Daoy (cell line): ENCODE measurements at regions not wholly inside any gene's neighbourhood (a gene's known extent, or its start where the extent isn't known, plus 50 kb on each side); places are given as distances from the start of the nearest gene placed in this dataset.

Source experiments
- DNase-seq: peaks from one replicate; pipeline ENCODE4 v3.0.0-alpha.2; 2015; ENCODE audit warnings: low read depth

DNA sequence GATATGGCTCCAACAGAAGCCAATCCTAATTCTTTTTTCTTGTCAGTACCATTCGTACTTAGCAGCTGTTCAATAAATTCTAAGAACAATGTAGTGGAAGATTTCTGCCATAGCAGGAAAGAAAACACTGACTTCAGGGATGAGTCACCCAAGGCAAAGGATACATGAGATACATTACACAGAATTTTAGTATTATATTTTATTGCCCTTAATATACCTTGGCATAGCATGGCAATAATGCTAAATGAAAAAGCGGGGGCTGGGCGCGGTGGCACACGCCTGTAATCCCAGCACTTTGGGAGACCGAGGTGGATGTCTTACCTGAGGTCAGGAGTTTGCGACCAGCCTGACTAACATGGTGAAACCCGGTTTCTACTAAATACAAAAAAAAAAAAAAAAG, 619.1 kb upstream of the DAB2 start:
- DNase-seq = no peak

DNA sequence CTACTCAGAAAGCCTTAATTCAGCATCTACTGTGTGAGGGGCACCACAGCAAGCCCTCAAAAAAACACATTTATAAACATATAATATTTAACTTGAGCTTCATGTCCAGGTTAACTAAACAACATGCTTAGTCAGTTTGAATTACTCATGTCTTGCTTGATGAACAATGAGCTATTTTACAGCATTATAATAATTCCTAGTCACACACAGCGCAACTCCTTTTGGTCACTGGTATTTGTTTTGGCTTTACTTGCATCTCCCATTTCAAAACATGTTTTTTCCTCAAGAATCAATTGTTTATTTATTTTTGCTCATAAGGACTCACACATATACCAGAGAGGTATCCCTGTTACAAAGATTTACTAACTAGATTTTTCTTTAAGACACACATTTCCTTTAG, 616.7 kb upstream of the DAB2 start:
- DNase-seq = no peak

DNA sequence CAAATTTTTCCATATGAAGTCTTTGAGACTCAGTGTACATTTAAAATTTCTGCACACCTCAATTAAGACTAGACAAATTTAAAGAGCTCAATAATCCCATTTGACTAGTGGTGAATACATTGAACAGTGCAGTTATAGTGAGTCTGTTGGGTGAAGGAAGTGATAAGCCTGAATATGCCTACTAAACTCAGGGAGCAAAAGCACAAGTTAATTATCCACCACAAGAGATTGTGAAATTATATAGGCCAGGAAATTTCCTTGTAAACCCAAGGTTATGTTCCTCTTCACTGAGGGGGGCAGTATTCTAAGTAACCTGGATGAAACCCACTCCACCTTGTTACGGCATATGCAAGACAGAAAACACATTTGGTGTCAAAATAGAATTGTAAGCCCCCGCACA, 612.9 kb upstream of the DAB2 start:
- DNase-seq = no peak

DNA sequence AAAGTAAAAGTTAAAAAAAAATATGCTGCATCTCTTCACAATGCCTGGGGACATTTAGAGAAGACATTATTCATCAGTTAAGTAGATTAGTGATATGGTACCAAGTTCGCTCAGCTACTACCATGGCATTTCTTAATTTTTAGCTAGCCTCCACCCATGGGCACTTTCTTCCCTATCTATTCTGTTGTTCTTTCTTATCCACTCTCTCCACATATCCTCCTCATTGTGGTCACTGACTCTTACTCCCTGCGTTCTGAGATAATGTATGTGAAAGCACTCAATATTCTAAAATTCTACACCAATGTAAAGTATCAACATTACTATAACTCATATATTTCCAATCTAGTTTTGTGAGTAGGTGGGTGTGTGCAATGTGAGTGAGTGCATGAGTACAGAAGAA, 609.7 kb upstream of the DAB2 start:
- DNase-seq = no peak

DNA sequence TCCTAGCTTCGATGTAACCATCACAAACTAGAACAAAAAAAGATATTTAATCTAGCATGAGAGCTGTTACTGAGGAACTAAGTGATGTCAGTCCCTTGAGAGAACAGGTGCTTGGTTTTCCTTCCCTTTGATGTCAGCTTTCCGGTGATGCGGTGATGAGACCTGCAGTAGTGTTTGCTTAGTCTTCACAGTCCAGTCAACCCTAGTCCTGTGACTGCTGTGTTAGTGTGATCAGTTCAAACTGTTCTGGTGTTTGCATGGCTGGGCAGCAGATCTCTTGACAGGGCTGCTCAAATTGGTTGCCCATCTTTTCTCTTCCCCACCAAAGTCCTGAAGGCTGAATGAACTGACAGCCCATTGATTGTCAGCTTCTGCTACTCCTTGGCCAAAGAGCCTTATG, 608.6 kb upstream of the DAB2 start:
- no peak for DNase-seq

DNA sequence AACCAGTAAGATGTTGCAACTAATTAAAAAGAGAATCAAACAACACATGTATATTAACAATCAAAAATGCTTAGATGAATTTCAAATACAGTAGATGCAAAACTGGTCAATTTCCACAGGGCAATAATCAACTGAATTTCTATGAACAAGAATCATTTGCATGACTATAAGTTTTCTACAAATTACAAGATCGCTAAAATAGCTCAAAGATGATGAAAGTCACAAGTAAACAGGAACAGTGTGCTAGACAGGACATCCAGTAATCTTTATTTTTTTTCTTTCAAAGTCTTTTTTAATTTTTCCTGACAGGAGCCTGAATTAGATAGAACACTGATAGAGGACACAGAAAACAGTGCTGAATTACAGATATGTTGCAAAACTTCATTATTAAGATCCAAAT, 608.2 kb upstream of the DAB2 start:
- no peak for DNase-seq

DNA sequence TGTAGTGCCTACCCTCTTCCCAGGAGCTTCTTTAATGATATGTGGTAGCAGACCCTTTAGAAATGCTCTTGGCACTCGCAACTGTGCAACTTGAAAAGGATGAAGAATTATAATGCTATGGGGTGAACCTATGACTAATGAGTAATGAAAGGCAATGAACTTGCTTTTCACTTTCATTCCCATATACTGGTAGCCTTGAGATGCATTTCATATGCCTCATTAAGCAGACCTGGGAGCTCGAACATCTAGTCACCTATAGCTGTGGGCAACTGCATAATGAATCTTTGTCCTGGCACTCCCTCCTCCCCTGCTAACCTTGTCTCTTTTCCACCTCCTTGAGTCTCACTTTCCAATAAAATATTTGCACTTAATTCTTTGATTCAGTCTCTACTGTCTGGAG, 605.9 kb upstream of the DAB2 start:
- no peak for DNase-seq

DNA sequence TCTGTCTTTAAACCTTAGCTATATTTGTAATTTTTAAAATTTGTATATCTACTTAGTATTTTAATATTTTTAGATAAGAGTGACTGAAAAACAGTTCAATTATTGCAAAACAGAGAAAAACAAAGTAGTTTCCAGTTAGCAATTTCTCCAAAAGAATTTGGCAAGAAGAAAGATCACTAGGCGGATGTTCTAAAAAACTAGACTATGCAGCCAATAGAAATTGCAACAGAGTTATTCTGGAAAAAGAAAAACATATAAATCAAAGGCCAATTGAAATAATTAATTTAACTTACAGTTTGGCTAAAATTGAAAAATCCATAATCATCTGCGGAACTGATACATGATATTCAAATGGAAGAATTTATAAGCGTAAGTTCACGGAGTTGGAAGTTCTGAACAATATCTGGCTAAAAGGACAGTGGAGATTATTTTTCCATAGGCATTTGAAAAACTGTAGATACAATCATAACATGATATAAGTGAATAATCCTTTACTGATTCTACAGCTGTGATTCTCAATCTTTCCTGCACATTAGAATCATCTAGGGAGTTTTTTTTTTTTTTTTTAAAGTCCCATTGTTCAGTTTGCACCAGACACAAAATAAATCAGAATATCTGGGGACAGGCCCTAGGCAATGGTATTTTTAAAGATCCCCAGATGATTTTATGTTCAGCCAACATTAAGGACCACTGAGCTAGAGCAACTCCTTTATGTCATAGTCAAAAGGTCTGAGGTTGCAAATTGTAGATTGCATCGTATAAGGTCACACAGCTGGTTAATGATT, 605.1 kb upstream of the DAB2 start:
- no peak for DNase-seq

DNA sequence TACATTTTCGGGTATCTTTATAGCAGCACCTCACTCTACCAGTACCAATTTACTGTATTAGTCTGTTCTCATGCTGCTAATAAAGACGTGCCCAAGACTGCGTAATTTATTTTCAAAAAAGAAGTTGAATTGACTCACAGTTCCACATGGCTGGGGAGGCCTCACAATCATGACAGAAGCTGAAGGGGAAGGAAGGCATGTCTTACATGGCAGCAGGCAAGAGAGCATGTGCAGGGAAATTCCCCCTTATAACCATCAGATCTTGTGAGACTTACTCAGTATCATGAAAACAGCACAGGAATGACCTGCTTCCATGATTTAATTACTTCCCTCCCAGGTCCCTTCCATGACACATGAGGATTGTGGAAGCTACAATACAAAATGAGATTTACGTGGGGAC, 602.6 kb upstream of the DAB2 start:
- no peak for DNase-seq

DNA sequence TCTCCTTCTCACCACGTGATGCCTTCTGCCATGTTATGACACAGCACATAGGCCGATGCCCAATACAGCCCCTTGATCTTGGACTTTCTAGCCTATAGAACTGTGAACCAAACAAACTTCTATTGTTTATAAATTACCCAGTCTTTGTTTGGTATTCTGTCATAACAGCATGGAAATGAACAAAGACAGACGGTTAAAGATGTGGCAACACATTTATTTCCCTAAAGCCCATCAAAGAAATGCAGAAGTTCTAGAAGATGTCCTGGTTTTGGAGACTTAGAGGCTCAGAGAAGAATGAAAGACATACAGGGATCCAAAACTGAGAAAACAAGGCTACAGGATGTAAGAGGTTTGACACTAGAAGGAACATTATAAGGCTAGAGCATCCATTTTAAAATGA, 600.8 kb upstream of the DAB2 start:
- DNase-seq = no peak

DNA sequence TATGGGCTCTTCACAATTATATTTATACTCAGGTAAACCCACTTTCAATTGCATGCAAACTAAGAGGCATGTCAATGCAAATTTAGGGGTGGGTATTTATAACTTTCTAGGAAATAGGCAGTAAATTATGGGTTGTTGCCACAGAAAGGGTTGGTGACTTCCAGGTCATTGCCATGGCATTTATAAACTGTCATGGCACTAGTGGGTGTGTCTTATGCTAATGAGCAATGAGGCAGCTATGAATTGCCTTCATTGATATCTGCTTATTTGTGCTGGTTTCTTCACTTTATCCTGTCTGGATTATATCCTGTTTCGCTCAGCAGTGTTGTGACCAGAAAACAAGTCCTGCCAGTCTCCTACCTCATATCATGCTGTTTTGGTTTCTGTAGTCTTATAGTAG, 597.3 kb upstream of the DAB2 start:
- no peak for DNase-seq

DNA sequence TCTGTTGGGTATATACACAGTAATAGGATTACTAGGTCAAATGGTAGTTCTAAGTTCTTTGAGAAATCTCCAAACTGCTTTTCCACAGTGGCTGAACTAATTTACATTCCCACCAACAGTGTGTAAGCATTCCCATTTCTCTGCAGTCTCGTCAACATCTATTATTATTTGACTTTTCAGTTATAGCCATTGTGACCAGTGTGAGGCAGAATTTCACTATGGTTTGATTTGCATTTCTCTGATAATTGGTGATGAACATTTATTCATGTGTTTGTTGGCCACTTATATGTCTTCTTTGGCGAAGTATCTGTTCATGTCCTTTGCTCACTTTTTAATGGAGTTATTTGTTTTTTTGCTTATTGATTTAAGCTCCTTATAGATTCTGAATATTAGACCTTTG, 596.2 kb upstream of the DAB2 start:
- DNase-seq = no peak

DNA sequence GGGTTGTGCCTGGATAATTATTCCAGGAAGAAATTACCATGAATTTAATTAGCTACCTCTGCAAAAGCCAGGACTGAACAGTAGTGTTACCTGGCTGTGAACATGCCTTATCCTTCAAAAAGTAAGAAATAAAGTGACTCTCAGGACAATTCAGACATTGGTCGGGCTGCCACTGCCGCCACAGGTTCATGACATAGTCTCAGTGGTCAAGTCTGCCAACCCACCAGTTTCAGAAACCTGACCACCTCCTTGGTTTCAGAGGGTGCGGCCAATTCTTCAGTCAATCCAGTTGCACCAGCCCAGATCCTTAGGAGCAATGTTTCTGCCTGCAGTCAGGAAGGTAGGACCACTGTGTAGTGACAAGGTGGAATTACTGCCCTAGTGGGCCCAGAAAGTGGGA, 593.1 kb upstream of the DAB2 start:
- DNase-seq = no peak

DNA sequence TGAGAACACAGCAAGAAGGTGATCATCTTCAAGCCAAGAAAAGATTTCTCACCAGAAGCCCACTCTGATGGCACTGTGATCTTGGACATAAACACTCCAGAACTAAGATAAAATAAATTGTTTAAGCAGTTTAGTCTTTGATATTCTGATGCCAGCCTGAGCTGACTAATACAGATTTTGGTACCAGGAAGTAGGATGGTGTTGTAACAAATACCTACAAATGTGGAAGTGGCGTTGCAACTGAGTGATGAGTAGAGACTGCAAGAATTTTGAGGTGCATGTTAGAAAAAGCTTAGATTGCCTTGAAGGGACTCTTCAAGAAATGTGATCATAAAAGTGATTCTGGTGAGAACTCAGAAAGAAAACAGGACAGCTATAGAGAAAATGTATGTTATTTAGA, 592.4 kb upstream of the DAB2 start:
- DNase-seq = no peak

DNA sequence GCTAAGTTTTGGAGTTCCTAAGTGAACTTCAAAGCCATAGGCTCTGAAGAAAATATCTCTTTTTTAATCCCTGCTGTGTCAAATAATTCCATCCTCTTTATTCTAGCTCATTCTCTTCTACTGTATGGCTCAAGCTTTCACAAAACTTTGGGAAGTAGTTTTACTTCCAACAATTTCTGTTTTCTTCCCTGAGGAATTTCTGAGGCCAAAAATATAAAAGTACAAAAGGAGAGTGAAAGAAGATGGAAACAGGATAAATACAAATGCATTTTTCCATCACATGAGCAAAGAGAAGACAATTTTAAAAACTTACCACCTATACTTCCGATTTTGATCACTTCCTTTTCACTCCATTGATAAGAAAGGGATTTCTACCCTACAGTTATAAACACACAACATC, 585.7 kb upstream of the DAB2 start:
- DNase-seq = no peak

DNA sequence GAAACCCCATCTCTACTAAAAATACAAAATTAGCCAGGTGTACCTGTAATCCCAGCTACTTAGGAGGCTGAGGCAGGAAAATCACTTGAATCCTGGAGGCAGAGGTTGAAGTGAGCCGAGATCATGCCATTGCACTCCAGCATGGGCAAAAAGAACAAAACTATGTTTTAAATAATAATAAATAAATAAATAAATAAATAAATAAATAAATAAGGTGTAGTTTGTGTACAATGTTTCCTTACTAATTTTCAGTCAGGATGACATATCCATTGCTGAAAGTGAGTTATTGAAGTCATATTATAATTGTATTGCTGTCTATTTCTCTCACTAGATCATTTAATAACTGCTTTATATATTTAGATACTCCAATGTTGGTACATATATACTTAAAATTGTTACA, 581.5 kb upstream of the DAB2 start:
- no peak for DNase-seq

DNA sequence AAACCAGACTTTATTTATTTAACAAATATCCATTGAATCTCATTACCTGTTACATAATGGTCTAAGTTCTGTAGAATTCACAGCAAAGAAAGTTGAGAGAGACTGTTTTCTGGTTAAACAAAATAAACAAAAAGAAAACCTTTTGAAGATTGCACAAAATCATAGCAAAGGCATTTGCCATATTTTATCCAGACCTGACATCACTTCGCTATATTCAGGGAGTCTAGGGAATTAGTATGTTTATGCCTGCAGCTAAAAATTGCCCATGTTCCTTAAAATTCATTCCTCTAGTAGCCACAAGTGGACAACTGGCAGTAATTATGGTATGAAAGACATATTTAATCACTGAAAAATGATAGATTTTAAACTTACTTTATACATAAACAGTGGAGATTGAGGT, 577.0 kb upstream of the DAB2 start:
- DNase-seq = no peak

DNA sequence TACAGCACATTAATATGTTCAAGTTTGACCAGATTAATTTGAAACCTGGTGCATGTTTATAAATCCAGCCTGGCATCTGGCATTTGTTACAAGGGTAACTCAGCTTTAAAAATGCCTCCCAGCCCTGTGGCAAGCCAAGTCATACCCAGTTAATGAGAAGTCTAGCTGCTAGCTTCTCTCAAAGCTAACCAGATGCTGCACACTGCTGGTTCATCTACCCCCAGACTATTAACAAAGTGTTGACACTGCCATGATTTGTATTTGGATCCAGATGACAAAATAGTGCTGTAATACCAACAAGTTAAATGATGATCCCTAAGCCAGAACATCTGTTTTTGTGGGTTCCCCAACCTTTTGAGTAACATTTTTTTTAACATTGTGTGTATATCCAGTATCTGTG, 573.7 kb upstream of the DAB2 start:
- no peak for DNase-seq

DNA sequence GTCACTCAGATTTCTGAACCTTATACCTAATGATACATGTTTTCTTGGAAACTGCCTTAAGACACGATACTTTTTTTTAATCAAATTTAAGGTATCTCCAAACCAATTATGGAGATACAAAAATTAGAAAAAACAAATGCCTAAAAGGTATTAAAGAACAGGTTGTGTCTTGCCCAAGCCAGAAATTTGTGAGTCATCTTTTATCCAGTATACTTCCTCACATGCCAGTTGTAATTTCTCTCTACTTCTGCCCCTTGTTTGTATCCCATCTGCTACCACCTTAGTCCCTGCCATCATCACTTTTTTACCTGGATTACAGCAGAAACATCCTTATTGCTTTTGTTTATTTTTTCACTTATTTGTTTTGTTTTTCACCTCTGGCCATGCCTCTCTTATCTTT, 571.2 kb upstream of the DAB2 start:
- DNase-seq = no peak

DNA sequence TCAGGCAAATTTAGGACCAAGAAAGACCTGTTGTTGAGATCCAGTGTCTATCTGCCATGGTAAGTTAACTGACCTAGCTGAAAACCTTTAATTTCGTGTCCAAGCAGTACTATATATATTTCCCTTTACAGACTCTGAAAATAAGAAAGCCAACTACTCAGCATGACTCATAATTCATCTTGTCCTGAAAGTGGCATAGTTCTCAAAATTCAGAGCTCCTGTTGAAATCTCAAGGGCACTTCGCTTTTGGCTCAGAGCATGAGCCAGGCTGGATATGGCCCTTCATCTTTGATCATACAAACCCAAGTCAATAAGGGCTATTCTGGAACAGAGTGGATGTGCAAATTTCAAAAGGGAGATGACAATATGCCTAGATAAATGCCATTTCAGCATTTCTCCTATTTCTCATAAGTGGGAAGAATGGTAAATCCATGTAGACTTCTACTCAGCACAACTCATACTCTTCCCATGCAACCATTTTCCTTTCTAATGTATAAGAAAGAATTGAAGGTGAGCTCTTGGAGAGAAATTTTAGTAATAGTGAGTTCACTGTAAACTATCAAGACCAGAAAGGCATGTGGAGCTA, 567.9 kb upstream of the DAB2 start:
- DNase-seq = no peak

DNA sequence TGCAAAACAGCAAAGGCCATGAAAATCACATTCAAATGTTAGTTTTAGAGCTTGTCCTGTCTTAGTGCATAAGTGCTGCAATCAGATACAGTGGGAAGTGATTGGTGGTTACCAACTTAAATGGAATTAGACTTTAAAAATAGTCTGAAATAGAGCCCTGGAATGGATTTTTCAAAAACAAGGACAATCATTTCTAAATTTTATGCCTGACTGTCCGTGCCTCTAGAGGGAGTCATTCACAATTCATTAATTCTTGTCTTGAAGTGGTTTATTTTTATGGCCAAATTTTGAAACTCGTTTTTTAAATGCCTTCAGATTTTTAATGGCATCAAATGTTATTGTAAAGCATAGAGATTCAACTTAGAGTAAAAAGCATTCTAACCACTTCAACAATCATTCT, 561.8 kb upstream of the DAB2 start:
- DNase-seq = no peak

DNA sequence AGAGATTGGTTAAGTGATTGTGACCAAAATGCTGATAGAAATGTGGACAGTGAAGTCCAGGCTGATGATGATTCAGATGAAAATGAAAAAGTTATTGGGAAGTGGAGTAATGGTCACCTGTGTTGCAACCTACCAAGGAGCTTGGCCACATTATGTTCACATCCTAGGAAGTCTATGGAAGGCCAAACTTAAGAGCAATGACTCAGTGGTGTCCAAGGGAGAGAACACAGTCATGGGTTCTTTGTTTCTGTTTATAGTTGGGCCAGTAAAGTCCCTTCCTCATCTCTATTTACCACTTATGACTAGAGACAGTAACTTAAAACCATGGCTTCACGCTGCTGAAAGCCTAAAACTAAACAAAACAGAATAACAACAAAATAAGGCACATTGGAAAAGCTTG, 555.3 kb upstream of the DAB2 start:
- DNase-seq = no peak

DNA sequence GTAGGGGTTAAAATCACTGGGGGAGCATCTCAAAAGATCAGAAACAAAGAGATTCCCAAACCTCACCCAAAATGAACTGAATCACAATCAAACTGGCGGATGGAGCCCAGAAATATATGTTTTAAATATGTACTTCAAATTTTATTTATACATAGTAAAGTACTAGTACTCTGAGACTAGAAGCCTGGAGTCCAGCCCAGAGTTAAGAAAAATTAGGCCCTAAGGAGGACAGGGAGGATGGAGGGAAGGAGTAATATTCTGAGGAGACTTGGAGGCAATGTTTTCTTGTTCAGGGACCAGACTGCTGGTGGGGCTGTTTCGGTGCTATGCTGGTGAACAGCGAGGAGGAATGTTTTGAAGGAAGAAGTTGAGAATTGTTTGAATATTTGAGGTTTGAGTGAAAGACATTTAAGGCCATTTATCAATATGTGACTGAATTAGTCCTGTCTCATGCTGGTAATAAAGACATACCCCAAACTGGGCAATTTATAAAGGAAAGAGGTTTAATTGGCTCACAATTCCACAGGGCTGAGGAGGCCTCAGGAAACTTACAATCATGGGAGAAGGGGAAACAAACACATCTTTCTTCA, 552.4 kb upstream of the DAB2 start:
- no peak for DNase-seq
